HUES48 (cell line): ENCODE measurements at regions not wholly inside any gene's neighbourhood (a gene's known extent, or its start where the extent isn't known, plus 50 kb on each side); places are given as distances from the start of the nearest gene placed in this dataset.
"Not testable (repeated sequence)": the region's sequence is repeated elsewhere in the genome, so short reads cannot be mapped to it uniquely, and the experiment has no call there.

Experiments used
- H3K27ac ChIP-seq: one replicate; pipeline ENCODE4 v1.7.0; 2013; ENCODE audit warnings: low read depth, low read length, inconsistent platforms
- H3K27me3 ChIP-seq: 2 replicates; pipeline ENCODE4 v1.6.1; 2013; ENCODE audit warnings: mild to moderate bottlenecking, low read length; ENCODE audit not compliant: control insufficient read depth, insufficient read depth
- H3K36me3 ChIP-seq: 2 replicates; pipeline ENCODE4 v1.6.1; 2013; ENCODE audit warnings: low read length; ENCODE audit not compliant: control insufficient read depth, insufficient read depth
- H3K4me1 ChIP-seq: 2 replicates; pipeline ENCODE4 v1.6.1; 2013; ENCODE audit warnings: mild to moderate bottlenecking, low read length; ENCODE audit not compliant: control insufficient read depth, insufficient read depth
- H3K4me3 ChIP-seq: 2 replicates; pipeline ENCODE4 v1.5.1; 2013; ENCODE audit warnings: mild to moderate bottlenecking, low read depth, low read length
- H3K9ac ChIP-seq: 2 replicates; pipeline ENCODE4 v1.6.1; 2013; ENCODE audit warnings: mild to moderate bottlenecking, low read depth, low read length, moderate library complexity
- H3K9me3 ChIP-seq: 2 replicates; pipeline ENCODE4 v1.6.1; 2013; ENCODE audit warnings: low read length; ENCODE audit not compliant: control insufficient read depth, insufficient read depth

- no peaks in the 10 kb centered on the region for H3K4me1 ChIP-seq
- no peak overlapping the region for H3K4me3 ChIP-seq
- no peaks in the 10 kb centered on the region for H3K36me3 ChIP-seq
- peaks cover 7% of the 10 kb centered on the region; the same call in 1 of the 2 replicates for H3K9me3 ChIP-seq
- H3K27me3 ChIP-seq = no peaks in the 10 kb centered on the region
- H3K9ac ChIP-seq = no peak overlapping the region
- no peak overlapping the region for H3K27ac ChIP-seq
Observed at GRCh38 chr6:76984572-76984971, 478.7 kb downstream of the HTR1B start.

DNA sequence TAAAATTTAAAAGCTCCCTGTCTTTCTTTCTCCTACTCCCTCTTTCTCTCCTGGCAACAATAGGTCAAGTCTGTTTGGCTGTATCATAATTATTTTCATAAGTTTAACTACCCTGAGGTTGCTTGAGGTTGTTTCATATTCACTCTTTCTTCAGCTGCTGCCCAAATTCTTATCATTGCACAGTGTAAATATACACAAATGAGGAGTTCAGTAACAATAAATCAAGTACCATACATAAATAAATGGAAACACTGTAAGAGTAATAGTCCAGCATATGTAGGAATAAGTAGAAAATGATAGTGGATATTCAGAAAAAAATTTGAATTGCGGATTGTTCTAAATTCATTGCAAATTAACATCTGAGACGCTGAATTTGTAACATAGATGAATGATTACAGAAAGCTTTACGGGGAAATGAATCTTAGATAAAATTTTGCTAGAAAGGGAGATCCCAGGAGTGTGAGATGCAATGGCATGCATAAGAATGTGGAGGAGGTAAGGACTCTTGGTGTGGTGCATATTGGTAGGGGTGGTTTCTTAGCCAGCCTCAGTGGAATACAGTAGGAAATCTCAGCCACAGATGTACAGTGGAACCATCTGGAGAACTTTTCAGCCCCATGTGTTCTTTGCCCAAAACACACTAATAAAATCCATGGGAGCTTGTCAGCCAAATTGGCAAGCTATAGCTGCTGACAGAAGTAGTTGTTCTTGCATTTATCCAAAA lies 480.7 kb downstream of the HTR1B start:
- Histone ChIP-seq H3K9ac (no peak overlapping the region), H3K4me3 (no peak overlapping the region), H3K36me3 (no peaks in the 10 kb centered on the region), H3K4me1 (no peaks in the 10 kb centered on the region), H3K27me3 (no peaks in the 10 kb centered on the region), H3K27ac (no peak overlapping the region), H3K9me3 (no peaks in the 10 kb centered on the region)

- Histone ChIP-seq H3K27me3 (no peaks in the 10 kb centered on the region), H3K4me3 (no peak overlapping the region), H3K9me3 (no peaks in the 10 kb centered on the region), H3K4me1 (peaks cover 6% of the 10 kb centered on the region), H3K27ac (no peak overlapping the region), H3K9ac (no peak overlapping the region), H3K36me3 (no peaks in the 10 kb centered on the region)
Observed at GRCh38 chr6:76972474-76972873, 490.8 kb downstream of the HTR1B start.

DNA sequence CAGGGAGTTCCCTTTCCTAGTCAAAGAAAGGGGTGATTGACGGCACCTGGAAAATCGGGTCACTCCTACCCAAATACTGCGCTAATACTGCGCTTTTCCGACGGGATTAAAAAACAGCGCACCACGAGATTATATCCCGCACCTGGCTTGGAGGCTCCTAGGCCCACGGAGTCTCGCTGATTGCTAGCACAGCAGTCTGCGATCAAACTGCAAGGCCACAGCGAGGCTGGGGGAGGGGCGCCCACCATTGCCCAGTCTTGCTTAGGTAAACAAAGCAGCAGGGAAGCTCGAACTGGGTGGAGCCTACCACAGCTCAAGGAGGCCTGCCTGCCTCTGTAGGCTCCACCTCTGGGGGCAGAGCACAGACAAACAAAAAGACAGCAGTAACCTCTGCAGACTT lies 504.1 kb downstream of the HTR1B start:
- H3K27ac ChIP-seq, H3K27me3 ChIP-seq, H3K4me3 ChIP-seq, H3K9me3 ChIP-seq, H3K9ac ChIP-seq, H3K36me3 ChIP-seq, H3K4me1 ChIP-seq: not testable (repeated sequence)

- H3K36me3 ChIP-seq = no peaks in the 10 kb centered on the region
- H3K27me3 ChIP-seq = no peaks in the 10 kb centered on the region
- H3K4me1 ChIP-seq = no peaks in the 10 kb centered on the region
- H3K4me3 ChIP-seq = no peak overlapping the region
- no peak overlapping the region for H3K27ac ChIP-seq
- no peak overlapping the region for H3K9ac ChIP-seq
- H3K9me3 ChIP-seq = no peaks in the 10 kb centered on the region
Observed at GRCh38 chr6:76942203-76942966, 520.9 kb downstream of the HTR1B start.

DNA sequence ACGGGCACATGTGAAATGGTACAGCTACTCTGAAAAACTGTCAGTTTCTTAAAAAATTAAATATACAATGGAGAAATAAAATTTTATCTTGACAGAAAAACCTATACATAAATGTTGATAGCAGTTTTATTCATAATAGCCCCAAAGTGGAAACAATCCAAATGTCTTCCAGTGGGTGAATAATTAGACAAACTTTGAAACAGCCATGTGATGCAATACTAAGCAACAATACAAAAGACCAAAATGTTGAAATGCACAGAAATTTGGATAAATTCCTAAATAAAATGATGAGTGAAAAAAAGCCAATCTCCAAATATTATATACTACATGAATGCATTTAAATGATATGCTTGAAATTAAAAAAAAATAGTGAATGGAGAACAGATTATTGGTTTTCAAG lies 523.1 kb downstream of the HTR1B start:
- no peak overlapping the region for H3K9ac ChIP-seq
- no peaks in the 10 kb centered on the region for H3K9me3 ChIP-seq
- no peak overlapping the region for H3K4me3 ChIP-seq
- no peaks in the 10 kb centered on the region for H3K36me3 ChIP-seq
- no peaks in the 10 kb centered on the region for H3K27me3 ChIP-seq
- no peak overlapping the region for H3K27ac ChIP-seq
- H3K4me1 ChIP-seq = no peaks in the 10 kb centered on the region

GRCh38 chr6:76914737-76915136 lies 548.6 kb downstream of the HTR1B start:
- Histone ChIP-seq H3K9me3 (no peaks in the 10 kb centered on the region), H3K4me3 (no peak overlapping the region), H3K4me1 (no peaks in the 10 kb centered on the region), H3K9ac (no peak overlapping the region), H3K36me3 (no peaks in the 10 kb centered on the region), H3K27ac (no peak overlapping the region), H3K27me3 (no peaks in the 10 kb centered on the region)

GRCh38 chr6:76905541-76905940 lies 557.8 kb downstream of the HTR1B start:
- not testable (repeated sequence) for H3K9me3 ChIP-seq, H3K4me1 ChIP-seq, H3K36me3 ChIP-seq, H3K9ac ChIP-seq, H3K4me3 ChIP-seq, H3K27me3 ChIP-seq, H3K27ac ChIP-seq

- Histone ChIP-seq H3K36me3 (no peaks in the 10 kb centered on the region), H3K9ac (no peak overlapping the region), H3K9me3 (peaks cover 9% of the 10 kb centered on the region; the same call in 1 of the 2 replicates), H3K27ac (no peak overlapping the region), H3K27me3 (no peaks in the 10 kb centered on the region), H3K4me3 (no peak overlapping the region), H3K4me1 (no peaks in the 10 kb centered on the region)
Observed at GRCh38 chr6:76892542-76892941, 570.7 kb downstream of the HTR1B start.

GRCh38 chr6:76888351-76888750 lies 574.9 kb downstream of the HTR1B start:
- no peak overlapping the region for H3K4me3 ChIP-seq
- H3K27ac ChIP-seq = no peak overlapping the region
- peaks cover 7% of the 10 kb centered on the region; the same call in 1 of the 2 replicates for H3K4me1 ChIP-seq
- H3K9me3 ChIP-seq = no peaks in the 10 kb centered on the region; the same call in 1 of the 2 replicates
- no peaks in the 10 kb centered on the region for H3K36me3 ChIP-seq
- H3K27me3 ChIP-seq = no peaks in the 10 kb centered on the region
- no peak overlapping the region for H3K9ac ChIP-seq

DNA sequence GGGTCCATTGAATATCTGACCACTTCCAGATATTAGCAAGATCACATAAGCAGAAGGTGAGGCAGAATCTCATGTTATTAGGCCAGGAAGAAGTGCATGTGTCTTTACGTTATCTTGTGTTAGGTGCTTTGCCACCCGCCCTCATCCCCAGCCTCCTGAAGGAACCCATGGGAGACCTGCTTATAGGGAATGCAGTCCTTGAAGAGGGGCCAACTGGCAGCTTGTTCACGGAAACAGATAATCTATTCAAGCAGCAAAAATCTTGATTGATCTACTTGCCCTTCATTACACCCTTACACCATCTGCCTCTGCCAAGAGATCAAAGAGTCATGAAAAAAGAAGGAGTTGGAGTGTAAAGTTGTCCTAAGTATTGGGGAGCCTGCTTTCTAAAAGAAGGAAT lies 576.4 kb downstream of the HTR1B start:
- H3K27me3 ChIP-seq = no peaks in the 10 kb centered on the region
- no peak overlapping the region for H3K27ac ChIP-seq
- no peaks in the 10 kb centered on the region for H3K9me3 ChIP-seq
- no peak overlapping the region for H3K4me3 ChIP-seq
- no peaks in the 10 kb centered on the region for H3K36me3 ChIP-seq
- H3K9ac ChIP-seq = no peak overlapping the region
- peaks cover 7% of the 10 kb centered on the region; the same call in 1 of the 2 replicates for H3K4me1 ChIP-seq
